CD4-positive, alpha-beta T cell treated with Interleukin-4 for 4 hours (primary cell): ENCODE measurements at regions not wholly inside any gene's neighbourhood (a gene's known extent, or its start where the extent isn't known, plus 50 kb on each side); places are given as distances from the start of the nearest gene placed in this dataset.
"Not testable (repeated sequence)": the region's sequence is repeated elsewhere in the genome, so short reads cannot be mapped to it uniquely, and the experiment has no call there.

Experiments
- DNase-seq: peaks from one replicate; pipeline ENCODE4 v3.0.0-alpha.2; 2020

- DNase-seq = peak; percentile 32
These were observed 1647.5 kb downstream of the SPATA31A7 start for GRCh38 chr9:62837254-62837911.

DNA sequence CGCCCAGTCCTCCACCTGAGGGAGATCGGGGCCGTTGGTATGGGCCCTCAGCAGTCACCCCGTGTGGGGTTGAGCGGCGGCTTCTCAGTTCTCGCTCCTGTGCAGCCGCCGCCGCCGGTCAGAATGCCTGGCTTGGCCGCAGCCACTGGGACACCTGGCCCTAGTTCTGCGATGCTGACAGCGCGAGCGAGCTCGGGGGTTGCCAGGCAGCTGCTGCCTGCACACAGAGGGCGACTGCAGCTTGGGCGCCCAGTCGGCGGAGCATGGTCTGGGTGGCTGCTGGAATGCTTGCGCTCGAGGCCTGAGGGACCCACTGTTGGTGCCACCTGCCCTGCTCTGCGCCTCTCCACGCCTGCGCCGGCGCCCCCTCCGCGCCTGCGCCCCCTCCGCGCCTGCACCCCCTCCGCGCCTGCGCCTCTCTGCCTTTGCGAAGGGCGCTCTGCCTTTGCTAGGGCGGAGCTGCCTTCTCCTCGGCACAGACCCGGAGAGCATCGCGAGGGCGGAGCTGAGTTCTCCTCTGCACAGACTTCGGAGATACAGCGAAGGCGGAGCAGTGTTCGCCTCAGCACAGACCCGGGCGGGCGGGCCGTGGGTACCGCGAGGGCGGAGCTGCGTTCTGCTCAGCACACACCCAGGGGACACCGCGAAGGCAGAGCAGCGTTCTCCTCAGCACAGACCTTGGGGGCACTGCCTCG, 1648.3 kb downstream of the SPATA31A7 start:
- DNase-seq = peak; percentile 95

DNA sequence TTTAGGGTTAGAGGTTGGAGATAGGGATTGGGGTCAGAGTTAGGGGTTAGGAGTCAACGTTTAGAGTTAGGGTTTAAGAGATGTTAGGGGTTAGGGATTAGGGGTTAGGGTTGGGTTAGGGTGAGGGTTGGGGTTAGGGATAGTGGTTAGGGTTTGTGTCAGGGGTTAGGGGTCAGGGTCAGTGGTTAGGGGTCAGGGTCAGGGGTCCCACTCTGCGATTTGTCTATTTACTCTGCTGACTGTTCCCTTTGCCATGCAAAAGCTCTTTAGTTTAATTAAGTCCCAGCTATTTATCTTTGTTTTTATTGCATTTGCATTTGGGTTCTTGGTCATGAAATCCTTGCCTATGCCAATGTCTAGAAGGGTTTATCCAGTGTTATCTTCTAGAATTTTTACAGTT, 1649.3 kb downstream of the SPATA31A7 start:
- DNase-seq = not testable (repeated sequence)

- DNase-seq = not testable (repeated sequence)
These were observed 1653.3 kb downstream of the SPATA31A7 start for GRCh38 chr9:62843145-62843544.

- DNase-seq = not testable (repeated sequence)
These were observed 1654.0 kb downstream of the SPATA31A7 start for GRCh38 chr9:62843706-62844290.

GRCh38 chr9:62844681-62845185, 1654.9 kb downstream of the SPATA31A7 start:
- DNase-seq = not testable (repeated sequence)

DNA sequence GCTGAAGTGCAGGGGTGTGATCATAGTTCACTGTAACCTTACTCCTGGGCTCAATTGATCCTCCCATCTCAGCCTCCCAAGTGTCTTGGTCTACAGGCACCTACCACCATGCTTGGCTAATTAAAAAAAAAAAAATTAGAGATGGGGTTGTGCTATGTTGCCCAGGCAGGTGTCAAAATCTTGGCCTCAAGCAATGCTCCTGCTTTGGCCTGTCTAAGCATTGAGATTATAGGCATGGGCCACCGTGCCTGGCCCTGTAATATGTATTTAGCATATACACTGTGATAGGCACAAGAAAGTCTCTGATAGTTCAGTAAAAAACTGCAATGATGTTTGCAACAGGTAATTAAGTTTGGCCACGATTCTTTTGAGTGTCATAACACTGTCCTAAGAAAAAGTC, 1658.4 kb downstream of the SPATA31A7 start:
- DNase-seq = not testable (repeated sequence)

DNA sequence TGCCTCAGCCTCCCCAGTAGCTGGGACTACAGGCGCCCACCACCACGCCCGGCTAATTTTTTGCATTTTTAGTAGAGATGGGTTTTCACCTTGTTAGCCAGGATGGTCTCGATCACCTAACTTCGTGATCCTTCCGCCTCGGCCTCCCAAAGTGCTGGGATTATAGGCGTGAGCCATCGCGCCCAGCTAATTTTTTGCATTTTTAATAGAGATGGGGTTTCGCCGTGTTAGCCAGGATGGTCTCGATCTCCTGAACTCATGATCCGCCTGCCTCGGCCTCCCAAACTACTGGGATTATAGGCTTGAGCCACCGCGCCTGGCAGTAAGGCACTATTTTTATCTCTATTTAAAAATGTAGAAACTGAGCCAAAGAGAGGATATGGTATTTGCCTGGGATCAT, 1660.2 kb downstream of the SPATA31A7 start:
- not testable (repeated sequence) for DNase-seq

DNA sequence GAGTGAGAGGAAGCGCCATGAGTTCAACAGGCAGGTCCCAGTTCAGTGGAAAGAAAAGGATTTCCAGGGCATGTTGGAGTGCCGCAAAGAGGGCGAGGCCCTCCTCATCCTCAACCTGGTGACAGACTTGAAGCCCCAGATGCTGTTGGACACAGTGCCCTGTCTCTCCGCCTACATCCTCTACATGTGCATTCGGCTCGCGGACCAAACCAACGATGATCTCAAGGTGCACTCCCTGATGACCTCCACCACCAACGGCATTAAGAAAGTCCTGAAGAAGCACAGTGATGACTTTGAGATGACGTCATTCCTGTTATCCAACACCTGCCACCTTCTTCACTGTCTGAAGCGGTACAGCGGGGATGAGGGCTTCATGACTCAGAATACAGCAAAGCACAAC, 1667.4 kb downstream of the SPATA31A7 start:
- not testable (repeated sequence) for DNase-seq

DNA sequence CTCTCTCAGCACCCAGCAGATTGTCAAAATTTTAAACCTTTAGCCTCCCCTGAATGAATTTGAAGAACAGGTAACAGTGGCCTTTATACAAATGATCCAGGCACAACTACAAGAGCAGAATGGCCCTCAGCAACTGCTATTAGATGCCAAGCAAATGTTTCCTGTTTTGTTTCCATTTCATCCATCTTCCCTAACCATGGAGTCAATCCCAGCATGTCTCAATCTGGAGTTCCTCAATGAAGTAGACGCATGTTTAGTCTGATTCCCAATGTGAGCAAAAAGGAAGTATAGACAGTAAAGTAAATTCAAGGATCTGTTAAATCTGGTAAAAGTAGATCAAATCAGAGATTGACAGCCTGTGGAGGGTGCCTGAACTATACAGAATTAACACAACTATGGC, 1668.4 kb downstream of the SPATA31A7 start:
- not testable (repeated sequence) for DNase-seq

GRCh38 chr9:62860939-62861860, 1671.4 kb downstream of the SPATA31A7 start:
- DNase-seq = not testable (repeated sequence)

DNA sequence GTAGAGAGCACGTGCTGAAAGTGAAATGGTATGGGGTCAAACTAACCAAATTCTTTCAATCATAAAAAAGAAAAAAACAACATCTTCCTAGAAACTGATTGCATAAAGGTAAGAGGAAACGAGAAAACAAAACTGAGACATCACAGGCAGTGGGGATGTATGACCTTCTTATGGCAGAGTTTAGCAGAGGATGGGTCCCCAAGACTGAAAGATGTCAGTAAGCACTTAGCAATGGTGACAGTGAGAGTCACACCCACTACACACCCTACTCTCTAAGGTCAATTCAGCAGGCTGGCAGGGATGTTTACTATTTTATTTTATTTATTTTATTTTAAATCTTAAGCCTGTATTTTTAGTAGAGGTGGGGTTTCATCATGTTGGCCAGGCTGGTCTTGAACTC, 1672.3 kb downstream of the SPATA31A7 start:
- not testable (repeated sequence) for DNase-seq

DNA sequence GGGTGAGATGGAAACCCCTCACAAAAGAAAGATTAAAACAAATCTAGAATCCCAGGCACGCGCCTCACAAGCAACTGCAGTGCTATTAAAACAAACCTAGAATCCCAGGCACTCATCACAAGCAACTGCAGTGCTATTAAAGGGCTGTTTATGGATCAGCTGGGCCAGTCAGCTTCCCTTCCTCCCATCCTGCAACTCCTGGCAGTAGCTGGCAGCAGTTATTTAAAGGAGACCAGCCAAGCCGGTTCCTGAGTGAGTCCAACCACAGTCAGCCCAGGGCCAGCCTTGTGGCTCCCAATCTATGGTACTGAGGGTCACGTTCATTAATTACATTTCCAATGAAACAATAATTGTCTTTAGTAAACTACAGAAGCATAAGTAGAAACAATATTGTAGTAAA, 1673.5 kb downstream of the SPATA31A7 start:
- DNase-seq = not testable (repeated sequence)

- not testable (repeated sequence) for DNase-seq
These were observed 1674.0 kb downstream of the SPATA31A7 start for GRCh38 chr9:62863867-62864266.

DNA sequence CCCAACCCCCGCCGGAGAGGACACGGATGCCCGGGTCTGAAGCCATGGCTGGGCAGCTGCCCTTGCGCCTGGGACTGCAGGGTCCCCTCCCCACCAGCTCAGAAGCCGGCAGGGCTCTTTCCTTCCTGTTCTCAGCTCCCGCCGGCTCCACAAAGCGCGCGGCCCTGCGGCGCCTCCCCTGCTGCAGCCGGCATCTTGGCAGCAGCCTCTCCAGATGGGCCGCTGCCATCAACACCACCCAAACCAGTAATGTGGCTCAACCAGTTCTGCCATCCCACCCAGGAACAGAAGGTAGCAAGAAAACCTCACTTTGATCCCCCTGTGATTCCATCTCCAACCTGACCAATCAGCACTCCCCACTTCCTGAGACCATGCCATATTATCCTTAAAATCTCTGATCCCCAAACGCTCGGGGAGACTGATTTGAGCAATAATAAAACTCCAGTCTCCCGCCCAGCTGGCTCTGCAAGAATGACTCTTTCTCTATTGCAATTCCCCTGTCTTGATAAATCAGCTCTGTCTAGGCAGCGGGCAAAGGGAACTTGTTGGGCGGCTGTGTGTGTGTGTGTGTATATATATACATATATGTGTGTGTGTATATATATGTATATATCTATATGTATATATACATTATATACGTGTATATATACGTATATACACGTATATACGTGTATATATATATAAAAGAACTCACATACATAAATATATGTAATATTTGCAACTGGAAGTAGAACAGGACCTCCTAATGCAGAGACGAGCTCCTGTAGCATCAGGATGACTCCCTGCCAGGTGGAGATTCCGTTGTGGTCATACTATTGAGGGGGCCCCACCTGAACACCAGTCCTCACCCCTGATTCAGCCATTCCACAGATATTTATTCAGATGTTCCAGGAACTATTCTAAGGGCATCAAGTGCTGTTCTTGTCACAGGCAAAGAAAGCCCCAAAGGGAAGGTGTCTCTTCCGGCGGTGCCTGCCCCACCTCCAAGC, 1674.9 kb downstream of the SPATA31A7 start:
- DNase-seq = not testable (repeated sequence)

- not testable (repeated sequence) for DNase-seq
These were observed 1679.2 kb downstream of the SPATA31A7 start for GRCh38 chr9:62869061-62869460.

DNA sequence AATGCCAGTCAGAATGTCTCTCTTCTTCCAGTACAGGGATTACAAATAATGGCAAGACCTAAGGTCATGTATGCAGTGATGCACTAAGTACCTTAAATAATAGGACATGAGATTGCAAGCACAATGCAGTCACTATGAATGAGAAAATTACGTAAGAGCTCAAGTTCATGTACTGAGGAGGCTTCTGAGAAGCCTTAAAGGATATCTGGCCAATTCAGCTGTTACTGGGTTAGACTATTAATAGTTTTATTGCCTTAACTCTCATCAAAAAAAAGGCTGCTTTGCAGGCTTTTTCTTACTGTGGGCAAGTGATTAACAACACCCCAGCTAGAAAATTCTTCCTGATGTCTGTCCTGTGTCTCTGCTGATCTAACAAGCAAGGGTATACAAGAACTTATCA, 1681.9 kb downstream of the SPATA31A7 start:
- not testable (repeated sequence) for DNase-seq

DNA sequence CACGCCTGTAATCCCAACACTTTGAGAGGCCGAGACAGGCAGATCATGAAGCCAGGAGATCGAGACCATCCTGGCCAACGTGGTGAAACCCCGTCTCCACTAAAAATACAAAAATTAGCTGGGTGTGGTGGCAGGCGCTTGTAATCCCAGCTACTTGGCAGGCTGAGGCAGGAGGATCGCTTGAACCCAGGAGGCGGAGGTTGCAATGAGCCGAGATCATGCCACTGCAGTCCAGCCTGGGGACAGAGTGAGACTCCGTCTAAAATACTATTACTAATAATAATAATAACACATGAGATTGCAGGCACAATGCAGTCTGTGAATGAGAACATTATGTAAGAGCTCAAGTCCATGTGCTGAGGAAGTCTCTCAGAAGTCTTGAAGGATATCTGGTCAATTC, 1684.4 kb downstream of the SPATA31A7 start:
- DNase-seq = not testable (repeated sequence)

GRCh38 chr9:62874745-62875599, 1685.1 kb downstream of the SPATA31A7 start:
- DNase-seq = not testable (repeated sequence)

- DNase-seq = not testable (repeated sequence)
These were observed 1687.7 kb downstream of the SPATA31A7 start for GRCh38 chr9:62877552-62877951.
